Right atrium auricular region (tissue), 2 donors: ENCODE measurements at regions not wholly inside any gene's neighbourhood (a gene's known extent, or its start where the extent isn't known, plus 50 kb on each side); places are given as distances from the start of the nearest gene placed in this dataset.

Experiments
- DNase-seq: peaks from one replicate; pipeline ENCODE4 v3.0.0-alpha.2; 2019; ENCODE audit warnings: low spot score
- H3K27ac ChIP-seq, 2 donors: fragments of 200-600 bp; sonication (generic); 1 replicate in 1 of 2; 2 replicates in 1 of 2; pipeline ENCODE4 v1.5.1; 2016 to 2019
- H3K27me3 ChIP-seq, 2 donors: fragments of 200-600 bp; sonication (generic); one replicate each; pipeline versions ENCODE4 v1.5.1 to v1.6.0; 2017 to 2019
- H3K36me3 ChIP-seq: fragments of 200-600 bp; sonication (generic); one replicate; pipeline ENCODE4 v1.5.1; 2016
- H3K4me1 ChIP-seq, 2 donors: fragments of 200-600 bp; sonication (generic); one replicate each; pipeline versions ENCODE4 v1.5.1 to v1.6.0; 2017 to 2019
- H3K4me3 ChIP-seq, 2 donors: fragments of 200-600 bp; sonication (generic); 1 replicate in 1 of 2; 2 replicates in 1 of 2; pipeline ENCODE4 v1.5.1; 2017 to 2019; ENCODE audit warnings: mild to moderate bottlenecking in 1 of 2, moderate library complexity in 1 of 2
- H3K9me3 ChIP-seq, 2 donors: fragments of 200-600 bp; sonication (generic); one replicate each; pipeline ENCODE4 v1.5.1; 2019
- TF ChIP-seq, protein P1 (sequence below), 2 donors: fragments of 200-600 bp; sonication (generic); IDR thresholded peaks; one replicate each; pipeline ENCODE4 v1.5.1; 2019; ENCODE audit warnings: antibody characterized with exemption in 2 of 2

DNA sequence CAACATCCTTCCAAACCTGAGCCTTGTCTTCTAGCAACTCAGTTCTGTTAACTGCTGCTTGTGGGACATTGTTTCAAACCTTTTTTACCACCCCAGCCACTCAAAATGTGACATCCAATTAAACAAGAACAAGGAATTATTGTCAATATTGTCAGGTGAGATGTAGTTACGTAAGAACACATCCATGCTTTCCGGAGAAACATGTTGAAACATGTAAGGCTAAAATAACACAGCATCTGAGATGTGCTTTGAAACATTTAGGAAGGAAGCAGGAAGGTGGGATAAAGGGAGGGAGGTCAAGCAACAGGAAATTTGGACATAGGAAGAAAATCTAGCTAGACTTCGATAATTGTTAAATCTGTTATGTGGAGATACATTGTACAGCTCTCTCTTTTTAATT, 50.9 kb upstream of the PRICKLE2 start:
- H3K4me1 ChIP-seq, result no peaks in the 10 kb centered on the region
- no peaks in the 10 kb centered on the region for H3K36me3 ChIP-seq
- H3K4me3 ChIP-seq, result no peak overlapping the region
- DNase-seq, result no peak
- TF ChIP-seq, protein P1, sequence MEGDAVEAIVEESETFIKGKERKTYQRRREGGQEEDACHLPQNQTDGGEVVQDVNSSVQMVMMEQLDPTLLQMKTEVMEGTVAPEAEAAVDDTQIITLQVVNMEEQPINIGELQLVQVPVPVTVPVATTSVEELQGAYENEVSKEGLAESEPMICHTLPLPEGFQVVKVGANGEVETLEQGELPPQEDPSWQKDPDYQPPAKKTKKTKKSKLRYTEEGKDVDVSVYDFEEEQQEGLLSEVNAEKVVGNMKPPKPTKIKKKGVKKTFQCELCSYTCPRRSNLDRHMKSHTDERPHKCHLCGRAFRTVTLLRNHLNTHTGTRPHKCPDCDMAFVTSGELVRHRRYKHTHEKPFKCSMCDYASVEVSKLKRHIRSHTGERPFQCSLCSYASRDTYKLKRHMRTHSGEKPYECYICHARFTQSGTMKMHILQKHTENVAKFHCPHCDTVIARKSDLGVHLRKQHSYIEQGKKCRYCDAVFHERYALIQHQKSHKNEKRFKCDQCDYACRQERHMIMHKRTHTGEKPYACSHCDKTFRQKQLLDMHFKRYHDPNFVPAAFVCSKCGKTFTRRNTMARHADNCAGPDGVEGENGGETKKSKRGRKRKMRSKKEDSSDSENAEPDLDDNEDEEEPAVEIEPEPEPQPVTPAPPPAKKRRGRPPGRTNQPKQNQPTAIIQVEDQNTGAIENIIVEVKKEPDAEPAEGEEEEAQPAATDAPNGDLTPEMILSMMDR (IDR thresholded peaks at IDR 0.05), result no peak
- H3K27ac ChIP-seq, result no peak overlapping the region
- H3K9me3 ChIP-seq, result no peaks in the 10 kb centered on the region
- no peaks in the 10 kb centered on the region for H3K27me3 ChIP-seq
